GM19324 (cell line): ENCODE measurements at regions not wholly inside any gene's neighbourhood (a gene's known extent, or its start where the extent isn't known, plus 50 kb on each side); places are given as distances from the start of the nearest gene placed in this dataset.
"Not testable (repeated sequence)": the region's sequence is repeated elsewhere in the genome, so short reads cannot be mapped to it uniquely, and the experiment has no call there.

Source experiments
- ATAC-seq: cut with Tn5 transposase; IDR thresholded peaks from one replicate; pipeline ENCODE4 v1.9.1; 2021; ENCODE audit warnings: mild to moderate bottlenecking, moderate library complexity; ENCODE audit not compliant: unreplicated experiment, low FRiP score

GRCh38 chr9:1882711-1883403 lies 132.3 kb upstream of the SMARCA2 start:
- ATAC-seq: no peak

- no peak for ATAC-seq
These were observed 124.9 kb upstream of the SMARCA2 start for GRCh38 chr9:1890201-1890600.

DNA sequence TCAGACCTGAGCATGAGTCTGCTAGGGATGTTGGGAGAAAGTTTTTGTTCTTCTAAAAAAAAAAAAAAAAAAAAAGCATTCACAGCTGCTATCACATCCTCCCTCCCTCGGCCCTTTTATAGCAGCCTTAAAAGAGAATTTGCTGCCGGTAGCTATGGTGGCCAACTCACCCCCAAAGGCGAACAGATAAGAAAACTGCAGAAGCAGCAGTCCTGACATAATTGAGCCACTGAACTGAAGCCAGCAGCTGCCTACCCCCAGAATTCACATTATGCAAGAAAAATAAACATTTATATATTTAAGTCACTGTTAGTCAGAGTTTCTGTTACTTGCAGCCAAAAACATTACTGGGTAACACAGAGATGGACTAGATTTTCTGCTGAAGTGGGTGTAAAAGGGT lies 124.3 kb upstream of the SMARCA2 start:
- no peak for ATAC-seq

DNA sequence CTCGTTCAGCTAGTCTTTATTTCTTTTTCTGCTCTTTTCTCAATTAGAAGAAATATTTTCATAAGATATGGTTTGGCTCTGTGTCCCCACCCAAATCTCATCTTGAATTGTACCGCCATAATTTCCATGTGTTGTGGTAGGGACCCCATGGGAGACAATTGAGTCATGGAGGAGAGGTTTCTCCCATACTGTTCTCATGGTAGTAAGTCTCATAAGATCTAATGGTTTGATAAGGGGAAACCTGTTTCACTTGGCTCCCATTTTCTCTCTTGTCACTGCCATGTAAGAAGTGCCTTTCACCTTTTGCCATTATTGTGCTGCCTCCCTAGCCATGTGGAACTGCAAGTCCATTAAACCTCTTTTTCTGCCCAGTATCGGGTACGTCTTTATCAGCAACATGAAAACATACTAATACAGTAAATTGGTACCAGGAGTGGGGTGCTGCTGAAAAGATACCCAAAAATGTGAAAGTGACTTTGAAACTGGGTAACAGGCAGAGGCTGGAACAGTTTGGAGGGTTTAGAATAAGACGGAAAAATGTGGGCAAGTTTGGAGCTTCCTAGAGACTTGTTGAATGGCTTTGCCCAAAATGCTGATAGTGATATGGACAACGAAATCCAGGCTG lies 112.0 kb upstream of the SMARCA2 start:
- not testable (repeated sequence) for ATAC-seq

DNA sequence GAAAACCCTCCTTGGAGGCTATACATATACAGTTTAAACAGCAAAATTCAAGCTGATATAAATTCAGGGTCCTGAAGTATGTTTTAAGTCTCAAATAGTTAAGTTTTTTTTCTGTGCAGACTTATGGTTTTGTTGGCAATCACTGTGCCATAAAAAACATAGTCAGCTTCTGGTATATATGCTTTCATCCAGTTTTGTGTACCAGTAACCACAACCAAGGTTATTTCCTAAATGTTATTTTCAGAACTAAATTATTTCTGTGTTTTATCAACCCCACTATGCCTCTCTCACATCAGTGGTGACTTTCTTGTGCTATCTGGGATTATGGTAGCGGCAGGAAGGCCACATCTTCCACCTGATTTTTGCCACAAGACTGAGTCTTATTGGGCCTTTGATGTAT lies 107.7 kb upstream of the SMARCA2 start:
- ATAC-seq: no peak

- no peak for ATAC-seq
These were observed 105.8 kb upstream of the SMARCA2 start for GRCh38 chr9:1909322-1909721.

DNA sequence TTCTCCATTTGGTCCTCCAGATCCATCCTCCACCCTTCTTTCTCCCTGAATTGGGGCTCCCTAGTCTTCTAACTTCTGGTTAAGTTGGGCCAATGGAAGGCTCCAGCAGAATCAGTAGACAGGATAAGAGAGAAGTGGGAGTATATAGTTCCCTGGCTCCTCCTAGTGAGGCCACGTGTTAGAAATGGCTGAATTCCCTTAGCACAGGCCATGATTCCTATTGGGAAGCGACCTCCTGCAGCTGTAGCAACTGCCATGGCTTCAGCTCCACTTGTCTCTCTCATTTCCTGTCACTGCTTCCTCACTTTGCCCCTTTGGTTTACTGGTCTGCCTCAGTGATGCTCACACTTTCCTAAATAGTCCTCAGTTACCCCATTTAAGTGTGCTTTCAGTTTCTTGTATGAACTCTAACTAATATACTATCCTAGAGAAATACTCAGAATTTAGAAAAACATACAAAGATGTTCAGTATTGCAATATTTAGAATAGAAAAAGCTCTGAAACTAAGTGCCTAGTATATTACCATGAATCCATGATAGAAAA lies 104.8 kb upstream of the SMARCA2 start:
- no peak for ATAC-seq

- no peak for ATAC-seq
These were observed 101.4 kb upstream of the SMARCA2 start for GRCh38 chr9:1913631-1914330.

GRCh38 chr9:1916095-1916494 lies 99.1 kb upstream of the SMARCA2 start:
- no peak for ATAC-seq

DNA sequence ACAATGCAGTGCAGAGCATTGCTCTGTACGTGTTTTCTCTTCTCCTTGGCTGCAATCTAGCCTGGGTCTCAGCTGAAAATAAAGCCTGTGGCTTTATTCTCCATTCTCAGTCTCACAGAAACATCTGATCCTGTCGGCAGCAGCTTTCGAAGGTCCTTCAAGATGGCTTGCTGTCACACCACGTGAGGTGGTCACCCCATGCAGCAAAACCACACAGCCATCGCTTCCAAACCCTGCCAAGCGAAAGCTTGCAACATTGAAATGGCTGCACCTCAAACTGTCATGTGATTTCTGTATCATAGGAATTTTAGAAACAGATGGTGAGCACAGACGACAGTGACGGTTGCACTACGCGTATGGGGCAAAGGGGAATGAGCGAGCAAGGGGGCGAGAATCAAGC lies 98.5 kb upstream of the SMARCA2 start:
- ATAC-seq: no peak

DNA sequence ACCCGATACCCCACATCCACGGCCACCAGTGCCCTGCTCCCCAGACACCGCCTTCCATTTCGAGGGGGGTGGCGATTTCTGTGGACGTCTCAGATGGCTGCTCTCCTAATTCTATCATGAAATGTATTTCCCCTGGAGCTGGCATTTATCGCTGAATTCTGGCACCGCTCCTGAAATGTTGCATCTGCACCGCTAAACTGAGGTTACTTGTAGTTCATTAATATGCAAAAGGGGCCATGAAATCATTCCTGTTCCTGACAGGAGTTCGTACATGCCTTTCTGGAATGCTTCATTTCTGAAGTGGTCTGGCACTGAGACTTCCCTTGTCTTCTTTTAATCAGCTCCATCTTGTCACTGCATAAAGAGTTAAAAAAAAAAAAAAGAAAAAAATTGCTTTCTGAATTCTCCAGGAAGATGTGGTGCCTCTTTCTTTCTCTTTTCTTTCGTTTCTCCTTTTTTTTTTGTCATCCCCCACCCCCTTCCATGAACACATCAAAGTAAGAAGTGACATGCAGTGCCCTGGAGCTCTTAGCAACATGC lies 97.7 kb upstream of the SMARCA2 start:
- ATAC-seq: no peak

- no peak for ATAC-seq
These were observed 97.0 kb upstream of the SMARCA2 start for GRCh38 chr9:1918108-1918507.

DNA sequence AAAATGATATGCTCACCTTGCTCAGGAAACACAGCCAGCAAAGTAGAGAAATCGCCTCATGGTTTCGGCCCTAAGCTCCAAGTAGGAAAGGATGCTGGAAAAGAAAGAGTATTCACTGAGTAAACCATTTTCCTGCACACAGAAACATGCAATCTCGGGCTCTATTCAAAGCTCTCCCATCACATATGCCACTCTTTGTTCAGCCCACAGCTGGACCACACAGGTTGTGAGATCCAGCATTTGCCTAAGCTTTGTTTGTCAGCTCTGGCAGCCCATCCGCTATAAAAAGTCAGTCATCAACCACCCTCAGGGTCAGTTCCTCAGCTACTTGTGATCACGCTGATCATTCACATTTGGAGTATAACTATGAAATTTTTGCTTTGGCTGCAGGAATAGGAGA lies 96.5 kb upstream of the SMARCA2 start:
- ATAC-seq: no peak

DNA sequence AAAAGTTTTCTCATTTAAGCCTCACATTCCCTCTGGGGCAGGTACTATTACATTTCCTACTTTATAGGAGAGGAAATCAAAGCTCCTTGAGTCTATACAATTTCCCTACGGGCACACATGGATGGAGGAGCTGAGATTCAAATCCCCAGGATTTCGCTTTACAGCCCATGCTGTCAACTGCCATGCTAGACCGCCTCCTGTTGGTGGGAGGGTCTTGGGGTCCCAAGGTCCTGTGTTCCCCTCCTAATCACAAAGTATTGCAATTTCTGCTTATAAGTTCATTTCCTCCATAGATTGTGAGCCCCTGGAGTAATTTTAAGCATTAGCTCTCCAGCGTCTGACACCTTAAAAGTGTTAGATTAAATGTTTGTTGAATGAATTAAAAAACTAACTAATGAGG lies 95.9 kb upstream of the SMARCA2 start:
- ATAC-seq: no peak

- no peak for ATAC-seq
These were observed 94.8 kb upstream of the SMARCA2 start for GRCh38 chr9:1920386-1920785.

- ATAC-seq: no peak
These were observed 93.1 kb upstream of the SMARCA2 start for GRCh38 chr9:1922026-1922425.

- no peak for ATAC-seq
These were observed 87.6 kb upstream of the SMARCA2 start for GRCh38 chr9:1927546-1927945.

DNA sequence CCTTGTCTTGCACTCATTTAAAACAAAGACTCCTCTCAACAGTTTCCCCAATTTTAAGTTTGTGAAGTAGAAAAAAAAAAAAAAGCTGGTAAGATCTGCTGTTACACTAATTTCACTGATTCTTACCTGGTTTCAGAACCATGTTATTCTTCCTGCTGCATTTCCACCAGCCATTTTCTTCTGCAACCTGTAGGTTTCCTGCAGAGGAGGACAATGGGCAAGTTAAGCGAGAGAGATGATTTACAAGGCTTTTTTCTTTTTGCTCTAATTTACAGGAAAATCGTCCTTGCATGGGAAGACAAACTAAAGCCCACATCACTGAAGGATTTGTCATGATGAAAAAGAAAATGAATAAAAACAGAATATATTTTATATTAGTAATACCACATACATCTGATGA lies 86.0 kb upstream of the SMARCA2 start:
- no peak for ATAC-seq

DNA sequence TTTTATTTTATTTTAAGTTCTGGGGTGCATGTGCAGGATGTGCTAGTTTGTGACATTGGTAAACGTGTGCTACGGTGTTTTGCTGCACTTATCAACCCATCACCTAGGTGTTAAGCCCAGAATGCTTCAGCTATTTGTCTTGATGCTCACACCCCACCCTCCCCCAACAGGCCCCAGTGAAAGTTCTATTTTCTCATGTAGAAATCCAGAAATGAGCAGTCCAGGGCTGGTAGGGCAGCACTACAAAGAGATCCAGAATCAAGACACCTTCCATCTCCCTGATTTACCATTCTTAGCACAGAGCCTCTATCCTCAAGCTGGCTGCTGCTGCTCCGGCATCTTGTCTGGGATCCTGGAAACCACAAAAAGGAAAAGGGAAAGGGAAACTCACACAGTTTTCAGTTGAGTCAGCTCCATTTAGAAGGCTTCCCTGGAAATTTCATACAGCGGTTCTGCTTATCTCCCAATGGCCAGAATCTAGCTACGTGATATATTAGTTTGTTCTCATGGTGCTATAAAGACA lies 85.4 kb upstream of the SMARCA2 start:
- ATAC-seq: no peak

DNA sequence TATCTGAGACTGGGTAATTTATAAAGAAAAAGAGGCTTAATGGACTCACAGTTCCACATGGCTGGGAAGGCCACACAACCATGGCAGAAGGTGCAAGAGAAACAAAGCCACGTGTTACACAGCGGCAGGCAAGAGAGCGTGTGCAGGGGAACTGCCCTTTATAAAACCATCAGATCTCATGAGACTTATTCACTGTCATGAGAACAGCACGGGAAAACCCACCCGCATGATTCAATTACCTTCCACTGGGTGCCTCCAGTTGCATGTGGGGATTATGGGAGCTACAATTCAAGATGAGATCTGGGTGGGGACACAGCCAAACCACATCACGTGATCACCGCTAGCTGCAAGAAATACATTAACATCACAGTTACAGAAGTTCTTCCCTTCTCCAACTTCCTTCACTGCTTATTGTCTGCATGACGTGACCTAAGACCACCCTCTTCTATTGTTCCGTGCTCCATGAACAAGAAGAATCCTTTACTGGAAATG lies 84.9 kb upstream of the SMARCA2 start:
- not testable (repeated sequence) for ATAC-seq

DNA sequence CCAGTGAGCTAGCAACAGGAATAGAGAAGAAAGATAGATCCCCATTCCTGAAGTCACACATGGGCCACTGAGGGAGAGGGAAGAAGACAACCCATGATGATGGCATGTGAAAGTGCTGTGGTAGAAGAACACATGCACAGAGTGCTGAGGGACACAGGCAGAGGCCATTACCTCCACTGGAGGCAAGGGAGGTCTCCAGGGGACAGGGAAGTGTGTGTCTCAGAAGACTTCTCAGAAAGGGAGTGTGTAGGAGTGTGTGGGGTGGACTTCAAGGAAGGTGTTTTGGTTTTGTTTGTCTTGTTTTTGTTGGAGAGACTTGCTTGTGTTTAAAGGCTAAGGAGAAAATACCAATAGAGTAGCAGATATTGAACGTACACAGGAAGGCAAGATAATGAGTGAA lies 77.0 kb upstream of the SMARCA2 start:
- ATAC-seq: no peak
